ENCODE measurements at regions not wholly inside any gene's neighbourhood (a gene's known extent, or its start where the extent isn't known, plus 50 kb on each side); places are given as distances from the start of the nearest gene placed in this dataset.

GRCh38 chr1:200354243-200354642 lies 55.6 kb downstream of the ZNF281 start:
- TF ChIP-seq CTCF (conservative IDR thresholded peaks at IDR 0.05; ENCODE audit: low read depth, low read length): no peak
- H3K4me3 ChIP-seq (ENCODE audit: low read depth, low read length): no peak overlapping the region
- DNase-seq (ENCODE audit: low read depth): peak; percentile 51

GRCh38 chr1:200353232-200353631 lies 56.6 kb downstream of the ZNF281 start:
- no peak for TF ChIP-seq CTCF (conservative IDR thresholded peaks at IDR 0.05; ENCODE audit: low read depth, low read length)
- no peak overlapping the region for H3K4me3 ChIP-seq (ENCODE audit: low read depth, low read length)
- DNase-seq (ENCODE audit: low read depth): peak; percentile 23

- H3K4me3 ChIP-seq (ENCODE audit: low read depth, low read length): peak overlapping the region; percentile 39
- TF ChIP-seq CTCF (conservative IDR thresholded peaks at IDR 0.05; ENCODE audit: low read depth, low read length): peak; percentile 27
- peak; percentile 98 for DNase-seq (ENCODE audit: low read depth)
Measured at GRCh38 chr1:200351826-200352549, 57.8 kb downstream of the ZNF281 start.

- DNase-seq (ENCODE audit: low read depth): no peak
- H3K4me3 ChIP-seq (ENCODE audit: low read depth, low read length): no peak overlapping the region
- no peak for TF ChIP-seq CTCF (conservative IDR thresholded peaks at IDR 0.05; ENCODE audit: low read depth, low read length)
Measured at GRCh38 chr1:200351425-200351824, 58.4 kb downstream of the ZNF281 start.

GRCh38 chr1:200346700-200347099 lies 63.1 kb downstream of the ZNF281 start:
- TF ChIP-seq CTCF (conservative IDR thresholded peaks at IDR 0.05; ENCODE audit: low read depth, low read length): no peak
- H3K4me3 ChIP-seq (ENCODE audit: low read depth, low read length): no peak overlapping the region
- DNase-seq (ENCODE audit: low read depth): peak; percentile 63

GRCh38 chr1:200345520-200345919 lies 64.3 kb downstream of the ZNF281 start:
- no peak for DNase-seq (ENCODE audit: low read depth)
- TF ChIP-seq CTCF (conservative IDR thresholded peaks at IDR 0.05; ENCODE audit: low read depth, low read length): no peak
- H3K4me3 ChIP-seq (ENCODE audit: low read depth, low read length): no peak overlapping the region

GRCh38 chr1:200343874-200344273 lies 66.0 kb downstream of the ZNF281 start:
- DNase-seq (ENCODE audit: low read depth): no peak
- TF ChIP-seq CTCF (conservative IDR thresholded peaks at IDR 0.05; ENCODE audit: low read depth, low read length): no peak
- no peak overlapping the region for H3K4me3 ChIP-seq (ENCODE audit: low read depth, low read length)
